T-cell (primary cell): ENCODE measurements at regions not wholly inside any gene's neighbourhood (a gene's known extent, or its start where the extent isn't known, plus 50 kb on each side); places are given as distances from the start of the nearest gene placed in this dataset.
"Not testable (repeated sequence)": the region's sequence is repeated elsewhere in the genome, so short reads cannot be mapped to it uniquely, and the experiment has no call there.

ENCODE experiments used
- ATAC-seq, 4 experiments: fragments of 200-7000 bp in 3 of 4; fragments of 150-1000 bp in 1 of 4; cut with Tn5 transposase; replicated peaks in 1 of 4; 1 replicate in 3 of 4; 2 replicates in 1 of 4; pipeline ENCODE4 v1.10.0; 2021; ENCODE audit warnings: moderate library complexity in 3 of 4, mild to moderate bottlenecking in 2 of 4, moderate number of reproducible peaks in 1 of 4
- CTCF ChIA-PET, 2 donors: fragments of 300-600 bp; sonication (Branson Sonifier 250); formaldehyde crosslinking; loops; one replicate each; lab custom pipeline; 2022; ENCODE audit warnings: antibody characterized with exemption in 2 of 2; lab: Charles Lee
- POLR2A ChIA-PET, 2 donors: fragments of 300-600 bp; sonication (Branson Sonifier 250); formaldehyde crosslinking; loops; one replicate each; lab custom pipeline; 2022; ENCODE audit warnings: antibody characterized with exemption in 2 of 2; lab: Charles Lee
- DNase-seq, 35 experiments: peaks; one replicate each; pipeline versions ENCODE4 v3.0.0 to v3.0.0-alpha.2; 2013 to 2023
- H3K27ac ChIP-seq: one replicate; pipeline ENCODE4 v1.5.1; 2013; ENCODE audit warnings: low read length
- H3K27me3 ChIP-seq, 2 experiments: replicated peaks in 1 of 2; 1 replicate in 1 of 2; 2 replicates in 1 of 2; pipeline versions ENCODE4 v1.6.1 to v1.7.0; 2013; ENCODE audit warnings: low read length in 1 of 2, mixed read lengths in 1 of 2; ENCODE audit not compliant: control insufficient read depth in 2 of 2, insufficient read depth in 2 of 2; ENCODE audit errors: extremely low read depth in 1 of 2
- H3K36me3 ChIP-seq, 2 donors: 1 replicate in 1 of 2; 2 replicates in 1 of 2; pipeline versions ENCODE4 v1.6.1 to v1.7.0; 2013; ENCODE audit warnings: low read length in 1 of 2; ENCODE audit not compliant: control insufficient read depth in 2 of 2, insufficient read depth in 1 of 2; ENCODE audit errors: extremely low read depth in 1 of 2
- H3K4me1 ChIP-seq, 2 experiments: 1 replicate in 1 of 2; 2 replicates in 1 of 2; pipeline versions ENCODE4 v1.6.1 to v1.7.0; 2013; ENCODE audit warnings: low read length in 2 of 2, mixed read lengths in 1 of 2; ENCODE audit not compliant: insufficient read depth in 2 of 2, control insufficient read depth in 1 of 2; ENCODE audit errors: extremely low read depth in 1 of 2
- H3K4me3 ChIP-seq, 2 donors: 1 replicate in 1 of 2; 2 replicates in 1 of 2; pipeline versions ENCODE4 v1.5.1 to v1.7.0; 2013; ENCODE audit warnings: mild to moderate bottlenecking in 2 of 2, low read length in 1 of 2, moderate library complexity in 1 of 2; ENCODE audit not compliant: control insufficient read depth in 1 of 2; ENCODE audit errors: extremely low read depth in 1 of 2
- H3K9me3 ChIP-seq: 2 replicates; pipeline ENCODE4 v1.7.0; 2013
- H3K27ac Mint-ChIP-seq, 2 donors: one replicate each; pipeline ENCODE4 v1.8.0; 2020 to 2021; ENCODE audit warnings: mild to moderate bottlenecking in 2 of 2, mixed read lengths in 2 of 2
- H3K27me3 Mint-ChIP-seq, 2 donors: one replicate each; pipeline ENCODE4 v1.8.0; 2021 to 2022; ENCODE audit warnings: mixed read lengths in 2 of 2
- H3K36me3 Mint-ChIP-seq: one replicate; pipeline ENCODE4 v1.8.0; 2021; ENCODE audit warnings: mixed read lengths
- H3K4me1 Mint-ChIP-seq, 3 donors: one replicate each; pipeline ENCODE4 v1.8.0; 2020 to 2022; ENCODE audit warnings: mixed read lengths in 3 of 3, mild to moderate bottlenecking in 1 of 3
- H3K4me3 Mint-ChIP-seq, 3 donors: one replicate each; pipeline ENCODE4 v1.8.0; 2020 to 2022; ENCODE audit warnings: mild to moderate bottlenecking in 3 of 3, mixed read lengths in 3 of 3, moderate library complexity in 3 of 3
- H3K9me3 Mint-ChIP-seq, 3 donors: one replicate each; pipeline ENCODE4 v1.8.0; 2020 to 2022; ENCODE audit warnings: mixed read lengths in 3 of 3
- WGBS: methylation state at CpG from one replicate; pipeline ENCODE4 v1.1.5; 2013; ENCODE audit warnings: missing lambda C conversion rate; ENCODE audit not compliant: insufficient coverage; 5-methylcytosine and 5-hydroxymethylcytosine counted together

- Mint-ChIP-seq H3K27me3 (no peaks in the 10 kb centered on the region), H3K4me1 (no peaks in the 10 kb centered on the region), H3K9me3 (peaks cover 3 to 19% (median 3%) of the 10 kb centered on the region in 3 donors), H3K27ac (no peak overlapping the region), H3K36me3 (no peaks in the 10 kb centered on the region), H3K4me3 (no peak overlapping the region)
- no peak for DNase-seq
- no peak for ATAC-seq
- ChIA-PET CTCF (no interaction called here), POLR2A (no interaction called here)
- Histone ChIP-seq H3K36me3 (no peaks in the 10 kb centered on the region), H3K4me3 (no peak overlapping the region), H3K4me1 (no peaks in the 10 kb centered on the region), H3K27me3 (no peaks in the 10 kb centered on the region), H3K9me3 (no peaks in the 10 kb centered on the region), H3K27ac (no peak overlapping the region)
- no CpG with 5 or more reads among the region's 2 CpGs for WGBS
These were observed 928.7 kb upstream of the SOX9 start for GRCh38 chr17:71192039-71192555.

- no peaks in the 10 kb centered on the region for H3K36me3 Mint-ChIP-seq
- no peak overlapping the region for H3K27ac Mint-ChIP-seq
- no peaks in the 10 kb centered on the region for H3K4me1 Mint-ChIP-seq
- ChIA-PET CTCF (no interaction called here), POLR2A (no interaction called here)
- H3K27me3 Mint-ChIP-seq: no peaks in the 10 kb centered on the region
- H3K36me3 ChIP-seq: no peaks in the 10 kb centered on the region
- peaks cover 3 to 22% (median 3%) of the 10 kb centered on the region in 3 donors for H3K9me3 Mint-ChIP-seq
- H3K4me3 ChIP-seq: no peak overlapping the region
- no peaks in the 10 kb centered on the region for H3K4me1 ChIP-seq
- whole genome bisulfite sequencing: no CpG with 5 or more reads among the region's 2 CpGs
- DNase-seq: no peak
- H3K27ac ChIP-seq: no peak overlapping the region
- H3K9me3 ChIP-seq: no peaks in the 10 kb centered on the region
- no peaks in the 10 kb centered on the region for H3K27me3 ChIP-seq
- no peak for ATAC-seq
- H3K4me3 Mint-ChIP-seq: no peak overlapping the region
These were observed 928.0 kb upstream of the SOX9 start for GRCh38 chr17:71192848-71193247.

- no peak for ATAC-seq
- no peak overlapping the region for H3K4me3 Mint-ChIP-seq
- H3K4me1 Mint-ChIP-seq: no peaks in the 10 kb centered on the region
- Histone ChIP-seq H3K4me3 (no peak overlapping the region), H3K27me3 (no peaks in the 10 kb centered on the region), H3K36me3 (no peaks in the 10 kb centered on the region), H3K9me3 (peaks cover 3% of the 10 kb centered on the region), H3K4me1 (no peaks in the 10 kb centered on the region), H3K27ac (no peak overlapping the region)
- POLR2A ChIA-PET: no interaction called here
- no peaks in the 10 kb centered on the region for H3K36me3 Mint-ChIP-seq
- no peak overlapping the region for H3K27ac Mint-ChIP-seq
- CTCF ChIA-PET: no interaction called here
- WGBS: no CpG with 5 or more reads among the region's 1 CpG
- DNase-seq: no peak
- peaks cover 3 to 12% (median 5%) of the 10 kb centered on the region in 3 donors for H3K9me3 Mint-ChIP-seq
- H3K27me3 Mint-ChIP-seq: no peaks in the 10 kb centered on the region
These were observed 920.2 kb upstream of the SOX9 start for GRCh38 chr17:71200597-71200996.

DNA sequence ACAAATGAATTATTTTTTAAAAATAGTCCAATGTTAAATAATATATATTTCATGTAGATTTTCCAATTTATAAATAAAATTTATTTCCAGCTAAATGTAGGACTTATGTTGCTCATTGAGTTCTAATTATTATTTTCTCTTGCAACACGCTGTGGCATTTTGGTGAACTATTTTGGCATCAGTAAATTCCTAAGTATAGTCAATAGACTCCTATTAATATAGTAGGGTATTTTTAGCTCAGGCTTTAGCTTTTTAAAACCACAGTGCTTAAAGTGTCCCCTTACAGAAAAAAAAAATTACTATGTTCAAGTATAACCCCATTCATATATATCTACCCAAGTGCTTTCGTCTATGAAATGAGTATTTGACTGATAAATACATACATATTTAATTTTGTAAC is 919.2 kb upstream of the SOX9 start:
- CTCF ChIA-PET: no interaction called here
- Mint-ChIP-seq H3K4me1 (no peaks in the 10 kb centered on the region), H3K9me3 (peaks cover 3 to 11% (median 5%) of the 10 kb centered on the region in 3 donors), H3K27me3 (no peaks in the 10 kb centered on the region), H3K27ac (no peak overlapping the region), H3K36me3 (no peaks in the 10 kb centered on the region), H3K4me3 (no peak overlapping the region)
- ATAC-seq (no peak), DNase-seq (no peak)
- no peak overlapping the region for H3K4me3 ChIP-seq
- no peaks in the 10 kb centered on the region for H3K4me1 ChIP-seq
- WGBS: no CpG with 5 or more reads among the region's 2 CpGs
- H3K27me3 ChIP-seq: no peaks in the 10 kb centered on the region
- POLR2A ChIA-PET: no interaction called here
- H3K36me3 ChIP-seq: no peaks in the 10 kb centered on the region
- no peak overlapping the region for H3K27ac ChIP-seq
- peaks cover 3% of the 10 kb centered on the region for H3K9me3 ChIP-seq

- no peak for ATAC-seq
- H3K36me3 ChIP-seq: no peaks in the 10 kb centered on the region
- no peaks in the 10 kb centered on the region for H3K4me1 ChIP-seq
- peaks cover 3% of the 10 kb centered on the region for H3K9me3 ChIP-seq
- H3K4me3 ChIP-seq: no peak overlapping the region
- CTCF ChIA-PET: no interaction called here
- POLR2A ChIA-PET: no interaction called here
- no peak overlapping the region for H3K27ac Mint-ChIP-seq
- no peaks in the 10 kb centered on the region for H3K27me3 ChIP-seq
- H3K27ac ChIP-seq: no peak overlapping the region
- H3K4me3 Mint-ChIP-seq: no peak overlapping the region
- no CpG with 5 or more reads among the region's 2 CpGs for WGBS
- H3K36me3 Mint-ChIP-seq: no peaks in the 10 kb centered on the region
- H3K27me3 Mint-ChIP-seq: no peaks in the 10 kb centered on the region
- peaks cover 3 to 7% (median 4%) of the 10 kb centered on the region in 3 donors for H3K9me3 Mint-ChIP-seq
- DNase-seq: no peak
- H3K4me1 Mint-ChIP-seq: no peaks in the 10 kb centered on the region
These were observed 918.4 kb upstream of the SOX9 start for GRCh38 chr17:71202449-71202848.

- Mint-ChIP-seq H3K9me3 (peaks cover 6 to 13% (median 8%) of the 10 kb centered on the region in 3 donors), H3K4me3 (no peak overlapping the region), H3K36me3 (no peaks in the 10 kb centered on the region), H3K27ac (no peak overlapping the region), H3K27me3 (no peaks in the 10 kb centered on the region), H3K4me1 (no peaks in the 10 kb centered on the region)
- POLR2A ChIA-PET: no interaction called here
- no peak overlapping the region for H3K4me3 ChIP-seq
- H3K36me3 ChIP-seq: no peaks in the 10 kb centered on the region
- H3K4me1 ChIP-seq: no peaks in the 10 kb centered on the region
- no peak for DNase-seq
- peaks cover 3% of the 10 kb centered on the region for H3K9me3 ChIP-seq
- H3K27ac ChIP-seq: no peak overlapping the region
- WGBS: no CpG with 5 or more reads among the region's 1 CpG
- ATAC-seq: no peak
- H3K27me3 ChIP-seq: no peaks in the 10 kb centered on the region
- CTCF ChIA-PET: no interaction called here
These were observed 916.9 kb upstream of the SOX9 start for GRCh38 chr17:71203953-71204352.

- ATAC-seq, POLR2A ChIA-PET, H3K4me1 Mint-ChIP-seq, H3K9me3 ChIP-seq, H3K27ac ChIP-seq, CTCF ChIA-PET, H3K27me3 Mint-ChIP-seq, DNase-seq, H3K36me3 ChIP-seq, H3K4me3 Mint-ChIP-seq, H3K27ac Mint-ChIP-seq, H3K4me3 ChIP-seq, H3K36me3 Mint-ChIP-seq, H3K27me3 ChIP-seq, H3K4me1 ChIP-seq: not testable (repeated sequence)
- no CpG with 5 or more reads among the region's 5 CpGs for WGBS
- H3K9me3 Mint-ChIP-seq: peaks cover 9 to 20% (median 17%) of the 10 kb centered on the region in 3 donors
These were observed 914.9 kb upstream of the SOX9 start for GRCh38 chr17:71205951-71206350.
